ENCODE measurements at regions not wholly inside any gene's neighbourhood (a gene's known extent, or its start where the extent isn't known, plus 50 kb on each side); places are given as distances from the start of the nearest gene placed in this dataset.

DNA sequence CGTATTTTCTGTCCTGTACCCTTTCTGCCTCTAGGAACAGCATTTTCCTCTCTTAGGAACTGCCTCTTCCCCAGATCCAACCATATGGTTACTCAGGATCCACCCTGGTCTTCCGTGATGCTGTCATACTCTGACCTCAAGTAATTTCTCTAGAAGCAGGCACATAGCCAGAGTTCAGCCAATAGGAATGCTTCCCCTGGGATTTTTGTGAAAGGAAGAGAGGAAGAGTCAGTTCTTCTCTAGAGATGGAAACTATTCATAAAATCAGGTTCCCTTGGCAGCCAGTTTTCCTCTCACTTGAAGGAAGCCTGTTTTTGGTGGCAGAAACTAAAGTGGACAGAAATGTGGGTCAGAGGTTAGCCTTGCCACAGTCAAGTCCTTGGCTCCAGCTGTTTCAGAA lies 400.1 kb upstream of the PCSK5 start:
- TF ChIP-seq, protein P1, sequence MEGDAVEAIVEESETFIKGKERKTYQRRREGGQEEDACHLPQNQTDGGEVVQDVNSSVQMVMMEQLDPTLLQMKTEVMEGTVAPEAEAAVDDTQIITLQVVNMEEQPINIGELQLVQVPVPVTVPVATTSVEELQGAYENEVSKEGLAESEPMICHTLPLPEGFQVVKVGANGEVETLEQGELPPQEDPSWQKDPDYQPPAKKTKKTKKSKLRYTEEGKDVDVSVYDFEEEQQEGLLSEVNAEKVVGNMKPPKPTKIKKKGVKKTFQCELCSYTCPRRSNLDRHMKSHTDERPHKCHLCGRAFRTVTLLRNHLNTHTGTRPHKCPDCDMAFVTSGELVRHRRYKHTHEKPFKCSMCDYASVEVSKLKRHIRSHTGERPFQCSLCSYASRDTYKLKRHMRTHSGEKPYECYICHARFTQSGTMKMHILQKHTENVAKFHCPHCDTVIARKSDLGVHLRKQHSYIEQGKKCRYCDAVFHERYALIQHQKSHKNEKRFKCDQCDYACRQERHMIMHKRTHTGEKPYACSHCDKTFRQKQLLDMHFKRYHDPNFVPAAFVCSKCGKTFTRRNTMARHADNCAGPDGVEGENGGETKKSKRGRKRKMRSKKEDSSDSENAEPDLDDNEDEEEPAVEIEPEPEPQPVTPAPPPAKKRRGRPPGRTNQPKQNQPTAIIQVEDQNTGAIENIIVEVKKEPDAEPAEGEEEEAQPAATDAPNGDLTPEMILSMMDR (conservative IDR thresholded peaks at IDR 0.05; ENCODE audit: low read length) = no peak
- no peak for TF ChIP-seq EZH2phosphoT487 (IDR thresholded peaks at IDR 0.05; ENCODE audit: borderline replicate concordance)

Data from Loucy (cell line).